Activated CD8-positive, alpha-beta T cell treated with anti-CD3 and anti-CD28 coated beads for 36 hours (primary cell): ENCODE measurements at regions not wholly inside any gene's neighbourhood (a gene's known extent, or its start where the extent isn't known, plus 50 kb on each side); places are given as distances from the start of the nearest gene placed in this dataset.

ENCODE experiments used
- ATAC-seq: fragments of 200-7000 bp; cut with Tn5 transposase; one replicate; pipeline ENCODE4 v1.10.0; 2021; ENCODE audit warnings: mild to moderate bottlenecking, moderate library complexity
- CTCF ChIA-PET: fragments of 350-600 bp; sonication (Branson Sonifier 250); formaldehyde crosslinking; loops from one replicate; lab custom pipeline; 2021; ENCODE audit warnings: antibody characterized with exemption; lab: Charles Lee
- POLR2A ChIA-PET: fragments of 350-600 bp; sonication (Branson Sonifier 250); formaldehyde crosslinking; loops from one replicate; lab custom pipeline; 2021; ENCODE audit warnings: antibody characterized with exemption; lab: Charles Lee
- DNase-seq: peaks from one replicate; pipeline ENCODE4 v3.0.0-alpha.2; 2020
- H3K27ac Mint-ChIP-seq: one replicate; pipeline ENCODE4 v1.8.0; 2021; ENCODE audit warnings: mild to moderate bottlenecking, mixed read lengths
- H3K27me3 Mint-ChIP-seq: one replicate; pipeline ENCODE4 v1.8.0; 2021; ENCODE audit warnings: mixed read lengths
- H3K36me3 Mint-ChIP-seq: one replicate; pipeline ENCODE4 v1.8.0; 2021; ENCODE audit warnings: low read depth, mixed read lengths
- H3K4me1 Mint-ChIP-seq: one replicate; pipeline ENCODE4 v1.8.0; 2021; ENCODE audit warnings: low read depth, mixed read lengths
- H3K4me3 Mint-ChIP-seq: one replicate; pipeline ENCODE4 v1.8.0; 2021; ENCODE audit warnings: mild to moderate bottlenecking, moderate library complexity, mixed read lengths
- H3K9me3 Mint-ChIP-seq: one replicate; pipeline ENCODE4 v1.8.0; 2021; ENCODE audit warnings: mixed read lengths
- intact Hi-C: fragments of 100-400 bp; cut with micrococcal nuclease; formaldehyde crosslinking; loops from one replicate; pipeline ENCODE4 v1.10.0; 2022
- TF ChIP-seq, protein P1 (sequence below): fragments of 200-600 bp; IDR thresholded peaks from one replicate; pipeline ENCODE4 v1.8.0; 2022; ENCODE audit warnings: antibody characterized with exemption, mild to moderate bottlenecking

DNA sequence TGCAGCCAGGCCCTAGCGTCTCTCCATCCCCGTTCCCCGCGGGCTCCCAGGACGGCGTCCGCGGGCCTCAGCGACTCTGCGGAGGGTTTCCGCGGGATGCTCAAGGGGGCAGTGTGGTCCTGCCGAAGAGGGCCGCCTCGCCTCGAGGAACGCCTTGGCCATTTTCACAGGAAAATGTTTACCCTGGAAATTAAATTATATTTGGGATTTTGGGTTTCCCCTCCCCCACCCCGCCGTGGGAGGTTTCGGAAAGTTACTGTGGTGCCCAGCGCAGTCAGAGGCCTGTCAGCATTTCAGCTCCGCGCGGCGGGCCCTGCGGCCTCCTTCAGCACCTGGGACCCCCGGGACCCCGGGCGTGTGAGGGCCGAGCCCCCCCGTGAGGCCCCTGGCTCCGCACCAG is 94.5 kb downstream of the PCTP start:
- Mint-ChIP-seq H3K4me1 (no peaks in the 10 kb centered on the region), H3K27me3 (peaks cover 10% of the 10 kb centered on the region), H3K27ac (no peak overlapping the region), H3K36me3 (no peaks in the 10 kb centered on the region), H3K9me3 (no peaks in the 10 kb centered on the region), H3K4me3 (no peak overlapping the region)
- ATAC-seq (no peak), DNase-seq (peak; percentile 26)
- CTCF ChIA-PET, result interaction anchor here (1.0 to 1.7 kb wide), 2 partner anchors 193 to 474 kb away, joined by 3 to 4 read pairs; no protein-coding TSS in a partner anchor
- intact Hi-C loops, result loop anchor here (10.0 kb wide), 1 partner anchor 469 kb away; no protein-coding TSS in a partner anchor
- TF ChIP-seq, protein P1, sequence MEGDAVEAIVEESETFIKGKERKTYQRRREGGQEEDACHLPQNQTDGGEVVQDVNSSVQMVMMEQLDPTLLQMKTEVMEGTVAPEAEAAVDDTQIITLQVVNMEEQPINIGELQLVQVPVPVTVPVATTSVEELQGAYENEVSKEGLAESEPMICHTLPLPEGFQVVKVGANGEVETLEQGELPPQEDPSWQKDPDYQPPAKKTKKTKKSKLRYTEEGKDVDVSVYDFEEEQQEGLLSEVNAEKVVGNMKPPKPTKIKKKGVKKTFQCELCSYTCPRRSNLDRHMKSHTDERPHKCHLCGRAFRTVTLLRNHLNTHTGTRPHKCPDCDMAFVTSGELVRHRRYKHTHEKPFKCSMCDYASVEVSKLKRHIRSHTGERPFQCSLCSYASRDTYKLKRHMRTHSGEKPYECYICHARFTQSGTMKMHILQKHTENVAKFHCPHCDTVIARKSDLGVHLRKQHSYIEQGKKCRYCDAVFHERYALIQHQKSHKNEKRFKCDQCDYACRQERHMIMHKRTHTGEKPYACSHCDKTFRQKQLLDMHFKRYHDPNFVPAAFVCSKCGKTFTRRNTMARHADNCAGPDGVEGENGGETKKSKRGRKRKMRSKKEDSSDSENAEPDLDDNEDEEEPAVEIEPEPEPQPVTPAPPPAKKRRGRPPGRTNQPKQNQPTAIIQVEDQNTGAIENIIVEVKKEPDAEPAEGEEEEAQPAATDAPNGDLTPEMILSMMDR, result peak; percentile 46
- POLR2A ChIA-PET, result no interaction called here

- TF ChIP-seq, protein P1, result no peak
- DNase-seq (no peak), ATAC-seq (no peak)
- peaks cover 10% of the 10 kb centered on the region for H3K27me3 Mint-ChIP-seq
- CTCF ChIA-PET, result no interaction called here
- H3K4me1 Mint-ChIP-seq, result no peaks in the 10 kb centered on the region
- H3K27ac Mint-ChIP-seq, result no peak overlapping the region
- no peaks in the 10 kb centered on the region for H3K36me3 Mint-ChIP-seq
- POLR2A ChIA-PET, result no interaction called here
- no peaks in the 10 kb centered on the region for H3K9me3 Mint-ChIP-seq
- no peak overlapping the region for H3K4me3 Mint-ChIP-seq
- intact Hi-C loops, result loop anchor here (10.0 kb wide), 1 partner anchor 468 kb away; no protein-coding TSS in a partner anchor
Observed at GRCh38 chr17:55846745-55847144, 95.9 kb downstream of the PCTP start.

- TF ChIP-seq, protein P1, result no peak
- no peaks in the 10 kb centered on the region for H3K36me3 Mint-ChIP-seq
- ChIA-PET CTCF (no interaction called here), POLR2A (no interaction called here)
- H3K9me3 Mint-ChIP-seq, result no peaks in the 10 kb centered on the region
- H3K4me1 Mint-ChIP-seq, result no peaks in the 10 kb centered on the region
- no peak for ATAC-seq
- intact Hi-C loops, result loop anchor here (10.0 kb wide), 1 partner anchor 58 kb away; no protein-coding TSS in a partner anchor
- no peak for DNase-seq
- H3K4me3 Mint-ChIP-seq, result no peak overlapping the region
- H3K27me3 Mint-ChIP-seq, result no peaks in the 10 kb centered on the region
- H3K27ac Mint-ChIP-seq, result no peak overlapping the region
Observed at GRCh38 chr17:55852734-55853133, 101.9 kb downstream of the PCTP start.

DNA sequence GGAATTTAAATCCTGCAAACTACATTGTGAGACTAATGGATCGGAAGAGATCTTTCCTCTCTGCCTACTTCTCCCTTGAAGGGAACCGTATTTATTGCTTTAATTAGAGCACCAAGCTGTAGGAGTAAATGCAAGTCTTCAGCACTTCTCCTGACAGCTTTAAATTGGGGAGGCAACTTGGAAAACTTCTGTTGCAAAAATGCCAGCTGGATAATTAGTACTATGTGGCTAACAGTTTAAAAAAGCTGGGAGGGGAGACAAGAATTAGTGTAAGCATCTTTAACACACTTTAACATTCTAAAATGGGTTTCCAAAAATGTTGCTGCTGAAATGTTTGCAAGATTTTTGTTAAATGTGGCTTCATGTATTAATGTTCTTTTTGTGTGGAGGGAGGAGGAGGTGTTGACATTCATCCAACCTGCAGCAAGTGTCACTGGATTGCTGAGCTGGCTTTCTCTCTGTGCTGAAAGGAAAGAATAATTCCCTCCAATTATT is 108.5 kb downstream of the PCTP start:
- ATAC-seq, result no peak
- no peaks in the 10 kb centered on the region for H3K9me3 Mint-ChIP-seq
- TF ChIP-seq, protein P1, result no peak
- no peak overlapping the region for H3K27ac Mint-ChIP-seq
- no peaks in the 10 kb centered on the region for H3K36me3 Mint-ChIP-seq
- intact Hi-C loops, result loop anchor here (10.0 kb wide), 1 partner anchor 65 kb away; no protein-coding TSS in a partner anchor
- H3K27me3 Mint-ChIP-seq, result peaks cover 4% of the 10 kb centered on the region
- no peaks in the 10 kb centered on the region for H3K4me1 Mint-ChIP-seq
- H3K4me3 Mint-ChIP-seq, result no peak overlapping the region
- POLR2A ChIA-PET, result interaction anchor here (0.6 kb wide), 1 partner anchor 66 kb away, joined by 3 read pairs; no protein-coding TSS in a partner anchor
- no peak for DNase-seq
- CTCF ChIA-PET, result no interaction called here

- H3K4me3 Mint-ChIP-seq, result no peak overlapping the region
- no peaks in the 10 kb centered on the region for H3K4me1 Mint-ChIP-seq
- no peak overlapping the region for H3K27ac Mint-ChIP-seq
- POLR2A ChIA-PET, result no interaction called here
- H3K9me3 Mint-ChIP-seq, result peaks cover 5% of the 10 kb centered on the region
- TF ChIP-seq, protein P1, result no peak
- no peak for ATAC-seq
- intact Hi-C loops, result no loop called here
- H3K27me3 Mint-ChIP-seq, result no peaks in the 10 kb centered on the region
- H3K36me3 Mint-ChIP-seq, result no peaks in the 10 kb centered on the region
- DNase-seq, result no peak
- CTCF ChIA-PET, result interaction anchor here (0.7 to 1.6 kb wide), 2 partner anchors 26 to 851 kb away, joined by 3 to 4 read pairs; no protein-coding TSS in a partner anchor
Observed at GRCh38 chr17:55865072-55865762, 114.4 kb downstream of the PCTP start.
